ENCODE measurements at regions not wholly inside any gene's neighbourhood (a gene's known extent, or its start where the extent isn't known, plus 50 kb on each side); places are given as distances from the start of the nearest gene placed in this dataset.

GRCh38 chr20:22506827-22507226 lies 77.5 kb downstream of the FOXA2 start (continued):
- TF ChIP-seq NFYB (IDR thresholded peaks at IDR 0.05; ENCODE audit: extremely low read depth, insufficient read length) (no peak), ZNF239 (CRISPR knock-in tag; IDR thresholded peaks at IDR 0.05) (no peak), CHCHD3 (CRISPR knock-in tag; IDR thresholded peaks at IDR 0.05) (no peak), ETS2 (tag; IDR thresholded peaks at IDR 0.05; ENCODE audit: borderline replicate concordance, poor library complexity, severe bottlenecking) (no peak)

GRCh38 chr20:22504829-22505377 lies 79.5 kb downstream of the FOXA2 start:
- H4K20me1 ChIP-seq (replicated peaks; ENCODE audit: control insufficient read depth, insufficient read depth, low read length): no peaks in the 10 kb centered on the region
- DNase-seq (ENCODE audit: extremely low read depth in 1 of 4, low spot score in 3 of 4) (no peak), ATAC-seq (no peak), FAIRE-seq (no peak)
- intact Hi-C loops (cut with micrococcal nuclease): no loop called here
- POLR2A ChIA-PET: no interaction called here
- no peak overlapping the region for H3K4me3 ChIP-seq
- H3K9me3 ChIP-seq (replicated peaks; ENCODE audit: control insufficient read depth, insufficient read depth, low read depth, low read length): no peaks in the 10 kb centered on the region
- H3K36me3 ChIP-seq (ENCODE audit: control insufficient read depth, insufficient read depth, low read length): no peaks in the 10 kb centered on the region
- CTCF ChIA-PET (ENCODE audit: low intra/inter-chr PET ratio): interaction anchor here (0.7 kb wide), 1 partner anchor 281 kb away, joined by 3 read pairs; no protein-coding TSS in a partner anchor
- no peaks in the 10 kb centered on the region for H3K9me1 ChIP-seq (ENCODE audit: control insufficient read depth, insufficient read depth, low read length)
- H3K4me1 ChIP-seq (replicated peaks in 1 of 2; ENCODE audit: control insufficient read depth in 2 of 2, insufficient read depth in 2 of 2, low read length in 2 of 2): no peaks in the 10 kb centered on the region; a peak in 1 of 5 replicates
- in situ Hi-C loops (cut with MboI): no loop called here
- no TSS peak for BruUV-seq (replicated peaks)
- WGBS (ENCODE audit: insufficient coverage, low coverage, missing lambda C conversion rate): 39% methylated on average over 4 of the region's 4 CpGs
- H3K79me2 ChIP-seq (ENCODE audit: control insufficient read depth, insufficient read depth, low read length): no peaks in the 10 kb centered on the region
- no peak overlapping the region for H2AFZ ChIP-seq (ENCODE audit: low read depth, low read length)
- H3K9ac ChIP-seq (ENCODE audit: insufficient read depth in 1 of 2, low read depth in 2 of 2, low read length in 2 of 2): no peak overlapping the region
- H3K27me3 ChIP-seq (ENCODE audit: control insufficient read depth in 2 of 2, insufficient read depth in 2 of 2, low read length in 2 of 2): peaks cover 0 to 11% of the 10 kb centered on the region in 2 experiments; a peak in 1 of 5 replicates
- no peak overlapping the region for H3K27ac ChIP-seq (ENCODE audit: extremely low read depth, low read depth, low read length)
- H3K4me2 ChIP-seq (ENCODE audit: insufficient read depth, low read length): no peak overlapping the region
- no peak for TF ChIP-seq SP2 (IDR thresholded peaks at IDR 0.05; ENCODE audit: extremely low read depth, low read depth, low read length, poor library complexity, severe bottlenecking)
- no peak for TF ChIP-seq SMAD2 (IDR thresholded peaks at IDR 0.05; ENCODE audit: low read depth, low read length)
- no peak for TF ChIP-seq KLF6 (CRISPR knock-in tag; IDR thresholded peaks at IDR 0.05; ENCODE audit: borderline replicate concordance)
- TF ChIP-seq POLR2A (conservative IDR thresholded peaks at IDR 0.05): no peak
- no peak for TF ChIP-seq CTCF (IDR thresholded peaks at IDR 0.05 in 2 of 3, conservative IDR thresholded peaks at IDR 0.05 in 1 of 3; ENCODE audit: insufficient read depth in 2 of 3, low read depth in 1 of 3, low read length in 3 of 3)
- TF ChIP-seq ZBTB17 (CRISPR knock-in tag; IDR thresholded peaks at IDR 0.05): no peak
- no peak for TF ChIP-seq POLR2B (IDR thresholded peaks at IDR 0.05; ENCODE audit: low read depth, partially characterized antibody)
- TF ChIP-seq DIDO1 (tag; IDR thresholded peaks at IDR 0.05; ENCODE audit: low read depth): no peak
- TF ChIP-seq HMGN3 (IDR thresholded peaks at IDR 0.05; ENCODE audit: borderline replicate concordance, extremely low read depth, insufficient read length, low read depth, low read length): no peak
- no peak for TF ChIP-seq RHOXF2B (CRISPR knock-in tag; conservative IDR thresholded peaks at IDR 0.05)
- TF ChIP-seq ZNF347 (CRISPR knock-in tag; IDR thresholded peaks at IDR 0.05; ENCODE audit: low read depth): no peak
- no peak for TF ChIP-seq PRMT5 (CRISPR knock-in tag; IDR thresholded peaks at IDR 0.05)
- no peak for TF ChIP-seq ZKSCAN3 (CRISPR knock-in tag; IDR thresholded peaks at IDR 0.05)
- no peak for TF ChIP-seq SMAD1 (IDR thresholded peaks at IDR 0.05; ENCODE audit: low read depth, low read length, partially characterized antibody)
- TF ChIP-seq ELF2 (CRISPR knock-in tag; IDR thresholded peaks at IDR 0.05): no peak
- TF ChIP-seq RAD51 (IDR thresholded peaks at IDR 0.05; ENCODE audit: borderline replicate concordance, low read depth): no peak
- no peak for TF ChIP-seq ZBTB8A (IDR thresholded peaks at IDR 0.05; ENCODE audit: partially characterized antibody)

Measured in K562 (cell line).